ENCODE measurements at regions not wholly inside any gene's neighbourhood (a gene's known extent, or its start where the extent isn't known, plus 50 kb on each side); places are given as distances from the start of the nearest gene placed in this dataset.

GRCh38 chr6:137351890-137352289 is 132.7 kb upstream of the IFNGR1 start:
- peak; percentile 68 for DNase-seq

GRCh38 chr6:137350857-137351256 is 131.7 kb upstream of the IFNGR1 start:
- DNase-seq: no peak

- no peak for DNase-seq
These were observed 131.0 kb upstream of the IFNGR1 start for GRCh38 chr6:137349856-137350830.

GRCh38 chr6:137348777-137349176 is 129.6 kb upstream of the IFNGR1 start:
- DNase-seq: no peak

GRCh38 chr6:137343241-137343640 is 124.1 kb upstream of the IFNGR1 start:
- DNase-seq: no peak

- no peak for DNase-seq
These were observed 123.5 kb upstream of the IFNGR1 start for GRCh38 chr6:137342607-137343190.

GRCh38 chr6:137341681-137342195 is 122.6 kb upstream of the IFNGR1 start:
- DNase-seq: peak; percentile 57

GRCh38 chr6:137339929-137340559 is 120.9 kb upstream of the IFNGR1 start:
- no peak for DNase-seq

GRCh38 chr6:137334884-137335283 is 115.7 kb upstream of the IFNGR1 start:
- DNase-seq: no peak

GRCh38 chr6:137334094-137334493 is 114.9 kb upstream of the IFNGR1 start:
- DNase-seq: no peak

GRCh38 chr6:137332637-137333280 is 113.6 kb upstream of the IFNGR1 start:
- no peak for DNase-seq

- DNase-seq: no peak
These were observed 104.7 kb upstream of the IFNGR1 start for GRCh38 chr6:137323860-137324259.

GRCh38 chr6:137320271-137320670 is 101.1 kb upstream of the IFNGR1 start:
- DNase-seq: no peak

GRCh38 chr6:137316626-137317025 is 97.4 kb upstream of the IFNGR1 start:
- DNase-seq: no peak

- DNase-seq: no peak
These were observed 95.9 kb upstream of the IFNGR1 start for GRCh38 chr6:137315081-137315480.

- DNase-seq: peak; percentile 58
These were observed 95.0 kb upstream of the IFNGR1 start for GRCh38 chr6:137313928-137314855.

GRCh38 chr6:137313211-137313610 is 94.0 kb upstream of the IFNGR1 start:
- DNase-seq: no peak

- no peak for DNase-seq
These were observed 92.8 kb upstream of the IFNGR1 start for GRCh38 chr6:137311940-137312339.

- peak; percentile 48 for DNase-seq
These were observed 90.0 kb upstream of the IFNGR1 start for GRCh38 chr6:137309078-137309762.

GRCh38 chr6:137307163-137307854 is 88.1 kb upstream of the IFNGR1 start:
- no peak for DNase-seq

- no peak for DNase-seq
These were observed 86.5 kb upstream of the IFNGR1 start for GRCh38 chr6:137305691-137306090.

Data from CD4-positive, alpha-beta T cell treated with Interferon gamma for 1 hour (primary cell).